ENCODE measurements at regions not wholly inside any gene's neighbourhood (a gene's known extent, or its start where the extent isn't known, plus 50 kb on each side); places are given as distances from the start of the nearest gene placed in this dataset.
A peak's percentile ranks its signal among the peaks of the same experiment; 100 is the strongest.

- CTCF ChIA-PET = no interaction called here
- POLR2A ChIA-PET = no interaction called here
- no peak overlapping the region for H3K9ac ChIP-seq (ENCODE audit: low read length)
- no peaks in the 10 kb centered on the region for H3K36me3 ChIP-seq (replicated peaks in 1 of 2; ENCODE audit: control extremely low read depth in 1 of 2, control insufficient read depth in 1 of 2, extremely low read depth in 1 of 2, insufficient read depth in 2 of 2, low read length in 1 of 2)
- peaks cover 5% of the 10 kb centered on the region for H3K27me3 Mint-ChIP-seq
- ATAC-seq (ENCODE audit: low read depth) (no peak), DNase-seq (no peak)
- no peaks in the 10 kb centered on the region for H3K27me3 ChIP-seq (replicated peaks in 1 of 4; ENCODE audit: control extremely low read depth in 1 of 4, control insufficient read depth in 3 of 4, insufficient read depth in 4 of 4, low read length in 3 of 4)
- peaks cover 1 to 14% (median 10%) of the 10 kb centered on the region in 3 donors for H3K9me3 ChIP-seq (ENCODE audit: control extremely low read depth in 1 of 3, control insufficient read depth in 2 of 3, insufficient read depth in 1 of 3, low read length in 2 of 3)
- intact Hi-C loops (cut with micrococcal nuclease) = no loop called here
- H3K27ac ChIP-seq (ENCODE audit: low read length in 2 of 2) = no peak overlapping the region
- H3K9me3 Mint-ChIP-seq (ENCODE audit: insufficient read depth) = peaks cover 13% of the 10 kb centered on the region
- no peak overlapping the region for H2AFZ ChIP-seq (ENCODE audit: insufficient read depth, low read depth, low read length, poor library complexity, severe bottlenecking)
- H3K27ac Mint-ChIP-seq = no peak overlapping the region
- no peak overlapping the region for H3K4me3 Mint-ChIP-seq
- H3K79me2 ChIP-seq (ENCODE audit: control insufficient read depth, insufficient read depth, low read length) = no peaks in the 10 kb centered on the region
- no CpG with 5 or more reads among the region's 2 CpGs for WGBS (ENCODE audit: insufficient coverage)
- H3K4me1 ChIP-seq (ENCODE audit: control insufficient read depth in 2 of 2, insufficient read depth in 2 of 2, low read length in 2 of 2) = no peaks in the 10 kb centered on the region
- TF ChIP-seq CTCF (IDR thresholded peaks at IDR 0.05) (peak; percentile 40), EZH2 (IDR thresholded peaks at IDR 0.05; ENCODE audit: borderline replicate concordance, insufficient read depth, low read depth, low read length, poor library complexity, severe bottlenecking) (no peak)
- H3K4me3 ChIP-seq (ENCODE audit: control extremely low read depth in 1 of 5, extremely low read depth in 1 of 5, insufficient read depth in 1 of 5, low read depth in 2 of 5, low read length in 4 of 5) = no peak overlapping the region
- no peaks in the 10 kb centered on the region for H3K4me1 Mint-ChIP-seq
- no peak overlapping the region for H3K4me2 ChIP-seq (replicated peaks; ENCODE audit: low read depth, low read length, poor library complexity, severe bottlenecking)
- H4K20me1 ChIP-seq (ENCODE audit: control insufficient read depth, insufficient read depth, low read length, poor library complexity, severe bottlenecking) = no peaks in the 10 kb centered on the region
Observed at GRCh38 chr13:47794963-47795362, 206.1 kb downstream of the SUCLA2 start.

GRCh38 chr13:47790755-47791154, 210.3 kb downstream of the SUCLA2 start:
- DNase-seq = no peak
- no peaks in the 10 kb centered on the region for H4K20me1 ChIP-seq (ENCODE audit: control insufficient read depth, insufficient read depth, low read length, poor library complexity, severe bottlenecking)
- no peaks in the 10 kb centered on the region for H3K36me3 ChIP-seq (replicated peaks in 1 of 2; ENCODE audit: control extremely low read depth in 1 of 2, control insufficient read depth in 1 of 2, extremely low read depth in 1 of 2, insufficient read depth in 2 of 2, low read length in 1 of 2)
- intact Hi-C loops (cut with micrococcal nuclease) = no loop called here
- H3K4me1 ChIP-seq (ENCODE audit: control insufficient read depth in 2 of 2, insufficient read depth in 2 of 2, low read length in 2 of 2) = no peaks in the 10 kb centered on the region
- POLR2A ChIA-PET = no interaction called here
- Mint-ChIP-seq H3K27ac (no peak overlapping the region), H3K9me3 (ENCODE audit: insufficient read depth) (peaks cover 19% of the 10 kb centered on the region), H3K4me3 (no peak overlapping the region), H3K4me1 (no peaks in the 10 kb centered on the region), H3K27me3 (peaks cover 3% of the 10 kb centered on the region)
- no peaks in the 10 kb centered on the region for H3K27me3 ChIP-seq (replicated peaks in 1 of 4; ENCODE audit: control extremely low read depth in 1 of 4, control insufficient read depth in 3 of 4, insufficient read depth in 4 of 4, low read length in 3 of 4)
- no peaks in the 10 kb centered on the region for H3K79me2 ChIP-seq (ENCODE audit: control insufficient read depth, insufficient read depth, low read length)
- peaks cover 1 to 14% (median 10%) of the 10 kb centered on the region in 3 donors for H3K9me3 ChIP-seq (ENCODE audit: control extremely low read depth in 1 of 3, control insufficient read depth in 2 of 3, insufficient read depth in 1 of 3, low read length in 2 of 3)
- no peak overlapping the region for H3K27ac ChIP-seq (ENCODE audit: low read length in 2 of 2)
- no peak for ATAC-seq (ENCODE audit: low read depth)
- no peak overlapping the region for H3K9ac ChIP-seq (ENCODE audit: low read length)
- TF ChIP-seq EZH2 (IDR thresholded peaks at IDR 0.05; ENCODE audit: borderline replicate concordance, insufficient read depth, low read depth, low read length, poor library complexity, severe bottlenecking) = no peak
- TF ChIP-seq CTCF (IDR thresholded peaks at IDR 0.05) = no peak
- H2AFZ ChIP-seq (ENCODE audit: insufficient read depth, low read depth, low read length, poor library complexity, severe bottlenecking) = no peak overlapping the region
- no peak overlapping the region for H3K4me2 ChIP-seq (replicated peaks; ENCODE audit: low read depth, low read length, poor library complexity, severe bottlenecking)
- no peak overlapping the region for H3K4me3 ChIP-seq (ENCODE audit: control extremely low read depth in 1 of 5, extremely low read depth in 1 of 5, insufficient read depth in 1 of 5, low read depth in 2 of 5, low read length in 4 of 5)
- 96% methylated on average over 2 of the region's 2 CpGs for WGBS (ENCODE audit: insufficient coverage)
- CTCF ChIA-PET = interaction anchor here (1.0 kb wide), 1 partner anchor 17 kb away, joined by 3 read pairs; no protein-coding TSS in a partner anchor

Measured in B cell (primary cell).